GM11168 (cell line): ENCODE measurements at regions not wholly inside any gene's neighbourhood (a gene's known extent, or its start where the extent isn't known, plus 50 kb on each side); places are given as distances from the start of the nearest gene placed in this dataset.

ENCODE experiments used
- in situ Hi-C: fragments of 300-500 bp; cut with MboI; formaldehyde crosslinking; loops from one replicate; pipeline ENCODE4 v1.12.0; 2022; ENCODE audit warnings: low sequenced_read_pairs; ENCODE audit not compliant: unreplicated experiment

GRCh38 chr12:92485351-92486348 is 217.1 kb upstream of the PLEKHG7 start:
- in situ Hi-C loops = no loop called here

- in situ Hi-C loops = no loop called here
Measured at GRCh38 chr12:92482599-92482998, 220.2 kb upstream of the PLEKHG7 start.

- in situ Hi-C loops = no loop called here
Measured at GRCh38 chr12:92481066-92481465, 221.7 kb upstream of the PLEKHG7 start.

GRCh38 chr12:92478692-92479091 is 224.1 kb upstream of the PLEKHG7 start:
- in situ Hi-C loops = no loop called here

GRCh38 chr12:92476844-92477243 is 225.9 kb upstream of the PLEKHG7 start:
- in situ Hi-C loops = no loop called here

GRCh38 chr12:92473564-92473963 is 229.2 kb upstream of the PLEKHG7 start:
- in situ Hi-C loops = no loop called here

- in situ Hi-C loops = no loop called here
Measured at GRCh38 chr12:92472201-92472600, 230.6 kb upstream of the PLEKHG7 start.

GRCh38 chr12:92471551-92471950 is 231.2 kb upstream of the PLEKHG7 start:
- in situ Hi-C loops = no loop called here

- in situ Hi-C loops = no loop called here
Measured at GRCh38 chr12:92470608-92471021, 232.2 kb upstream of the PLEKHG7 start.

GRCh38 chr12:92469837-92470236 is 233.0 kb upstream of the PLEKHG7 start:
- in situ Hi-C loops = no loop called here

- in situ Hi-C loops = no loop called here
Measured at GRCh38 chr12:92468358-92469020, 234.3 kb upstream of the PLEKHG7 start.

GRCh38 chr12:92467886-92468285 is 234.9 kb upstream of the PLEKHG7 start:
- in situ Hi-C loops = no loop called here

- in situ Hi-C loops = no loop called here
Measured at GRCh38 chr12:92466391-92467305, 236.1 kb upstream of the PLEKHG7 start.

- in situ Hi-C loops = no loop called here
Measured at GRCh38 chr12:92465786-92466295, 236.9 kb upstream of the PLEKHG7 start.

GRCh38 chr12:92464911-92465310 is 237.9 kb upstream of the PLEKHG7 start:
- in situ Hi-C loops = no loop called here

- in situ Hi-C loops = no loop called here
Measured at GRCh38 chr12:92463171-92463570, 239.6 kb upstream of the PLEKHG7 start.

- in situ Hi-C loops = no loop called here
Measured at GRCh38 chr12:92462527-92462926, 240.3 kb upstream of the PLEKHG7 start.

- in situ Hi-C loops = no loop called here
Measured at GRCh38 chr12:92462049-92462448, 240.7 kb upstream of the PLEKHG7 start.

- in situ Hi-C loops = no loop called here
Measured at GRCh38 chr12:92459850-92460249, 242.9 kb upstream of the PLEKHG7 start.

- in situ Hi-C loops = no loop called here
Measured at GRCh38 chr12:92458996-92459395, 243.8 kb upstream of the PLEKHG7 start.
